ENCODE measurements at regions not wholly inside any gene's neighbourhood (a gene's known extent, or its start where the extent isn't known, plus 50 kb on each side); places are given as distances from the start of the nearest gene placed in this dataset.

- TF ChIP-seq CTCF (IDR thresholded peaks at IDR 0.05; ENCODE audit: borderline replicate concordance, extremely low read depth, low read length, poor library complexity, severe bottlenecking) (no peak), EZH2 (IDR thresholded peaks at IDR 0.05; ENCODE audit: borderline replicate concordance, low read depth, low read length, severe bottlenecking) (no peak)
- H3K27ac ChIP-seq (ENCODE audit: low read length): peak overlapping the region; percentile 79
- peak; percentile 79 for ATAC-seq (ENCODE audit: insufficient read depth, low read depth)
- peaks cover 15% of the 10 kb centered on the region for H3K4me1 ChIP-seq (ENCODE audit: insufficient read depth, low read length)
- peak overlapping the region; percentile 35 to 56; a peak in 3 of 4 replicates for H3K4me3 ChIP-seq (ENCODE audit: low read depth in 1 of 2, low read length in 2 of 2)
- DNase-seq: peak; percentile 17
- peak overlapping the region; percentile 60 for H3K9ac ChIP-seq (ENCODE audit: low read depth, low read length)
- H3K4me2 ChIP-seq (ENCODE audit: insufficient read depth, low read length): peak overlapping the region; percentile 68
- H3K36me3 ChIP-seq (ENCODE audit: insufficient read depth, low read length): no peaks in the 10 kb centered on the region
- H3K27me3 ChIP-seq (ENCODE audit: insufficient read depth, low read length, poor library complexity): no peaks in the 10 kb centered on the region
- H3K79me2 ChIP-seq (ENCODE audit: insufficient read depth, low read length): no peaks in the 10 kb centered on the region
- H4K20me1 ChIP-seq (ENCODE audit: insufficient read depth, low read length): no peaks in the 10 kb centered on the region
- H3K9me3 ChIP-seq (ENCODE audit: insufficient read depth, low read length, severe bottlenecking): no peaks in the 10 kb centered on the region
- peak overlapping the region; percentile 81 for H2AFZ ChIP-seq (ENCODE audit: low read depth, low read length)
Measured at GRCh38 chrY:13149148-13149547, 244.5 kb downstream of the DDX3Y start.

- no peaks in the 10 kb centered on the region for H3K4me1 ChIP-seq (ENCODE audit: insufficient read depth, low read length)
- TF ChIP-seq EZH2 (IDR thresholded peaks at IDR 0.05; ENCODE audit: borderline replicate concordance, low read depth, low read length, severe bottlenecking): no peak
- no peak for TF ChIP-seq CTCF (IDR thresholded peaks at IDR 0.05; ENCODE audit: borderline replicate concordance, extremely low read depth, low read length, poor library complexity, severe bottlenecking)
- no peaks in the 10 kb centered on the region for H3K36me3 ChIP-seq (ENCODE audit: insufficient read depth, low read length)
- H3K27me3 ChIP-seq (ENCODE audit: insufficient read depth, low read length, poor library complexity): no peaks in the 10 kb centered on the region
- no peaks in the 10 kb centered on the region for H4K20me1 ChIP-seq (ENCODE audit: insufficient read depth, low read length)
- H3K27ac ChIP-seq (ENCODE audit: low read length): no peak overlapping the region
- no peak overlapping the region for H2AFZ ChIP-seq (ENCODE audit: low read depth, low read length)
- peaks cover 7% of the 10 kb centered on the region for H3K9me3 ChIP-seq (ENCODE audit: insufficient read depth, low read length, severe bottlenecking)
- no peaks in the 10 kb centered on the region for H3K79me2 ChIP-seq (ENCODE audit: insufficient read depth, low read length)
- ATAC-seq (ENCODE audit: insufficient read depth, low read depth) (no peak), DNase-seq (no peak)
- H3K4me3 ChIP-seq (ENCODE audit: low read depth in 1 of 2, low read length in 2 of 2): no peak overlapping the region
- H3K9ac ChIP-seq (ENCODE audit: low read depth, low read length): no peak overlapping the region
- H3K4me2 ChIP-seq (ENCODE audit: insufficient read depth, low read length): no peak overlapping the region
Measured at GRCh38 chrY:13167698-13168097, 263.0 kb downstream of the DDX3Y start.

- Histone ChIP-seq H3K4me2 (ENCODE audit: insufficient read depth, low read length) (no peak overlapping the region), H2AFZ (ENCODE audit: low read depth, low read length) (no peak overlapping the region), H3K9ac (ENCODE audit: low read depth, low read length) (no peak overlapping the region), H3K4me3 (ENCODE audit: low read depth in 1 of 2, low read length in 2 of 2) (no peak overlapping the region), H3K79me2 (ENCODE audit: insufficient read depth, low read length) (no peaks in the 10 kb centered on the region), H3K9me3 (ENCODE audit: insufficient read depth, low read length, severe bottlenecking) (peaks cover 4% of the 10 kb centered on the region), H4K20me1 (ENCODE audit: insufficient read depth, low read length) (no peaks in the 10 kb centered on the region), H3K27ac (ENCODE audit: low read length) (no peak overlapping the region), H3K36me3 (ENCODE audit: insufficient read depth, low read length) (no peaks in the 10 kb centered on the region), H3K27me3 (ENCODE audit: insufficient read depth, low read length, poor library complexity) (no peaks in the 10 kb centered on the region), H3K4me1 (ENCODE audit: insufficient read depth, low read length) (no peaks in the 10 kb centered on the region)
- DNase-seq (no peak), ATAC-seq (ENCODE audit: insufficient read depth, low read depth) (no peak)
- TF ChIP-seq CTCF (IDR thresholded peaks at IDR 0.05; ENCODE audit: borderline replicate concordance, extremely low read depth, low read length, poor library complexity, severe bottlenecking): no peak
- TF ChIP-seq EZH2 (IDR thresholded peaks at IDR 0.05; ENCODE audit: borderline replicate concordance, low read depth, low read length, severe bottlenecking): no peak
Measured at GRCh38 chrY:13168257-13168656, 263.6 kb downstream of the DDX3Y start.

All from DND-41 (cell line).